ENCODE measurements at regions not wholly inside any gene's neighbourhood (a gene's known extent, or its start where the extent isn't known, plus 50 kb on each side); places are given as distances from the start of the nearest gene placed in this dataset.

- Histone ChIP-seq H3K4me1 (ENCODE audit: insufficient read depth, low read length) (no peaks in the 10 kb centered on the region), H3K9me3 (ENCODE audit: control insufficient read depth in 1 of 2, insufficient read depth in 1 of 2, low read length in 2 of 2) (peaks cover 0 to 3% of the 10 kb centered on the region in 2 experiments), H3K27ac (ENCODE audit: low read depth in 1 of 2, low read length in 2 of 2) (no peak overlapping the region), H3K36me3 (ENCODE audit: insufficient read depth, low read length) (no peaks in the 10 kb centered on the region), H3K4me3 (ENCODE audit: low read length) (no peak overlapping the region), H3K27me3 (ENCODE audit: control insufficient read depth in 1 of 2, insufficient read depth in 2 of 2, low read length in 2 of 2) (no peaks in the 10 kb centered on the region)
- ATAC-seq (ENCODE audit: poor library complexity) (no peak), DNase-seq (no peak)
- Mint-ChIP-seq H3K9me3 (peaks cover 7% of the 10 kb centered on the region), H3K4me3 (no peak overlapping the region), H3K4me1 (ENCODE audit: low read depth) (no peaks in the 10 kb centered on the region), H3K36me3 (ENCODE audit: low read depth) (no peaks in the 10 kb centered on the region), H3K27ac (no peak overlapping the region), H3K27me3 (no peaks in the 10 kb centered on the region)
- ChIA-PET CTCF (no interaction called here), POLR2A (no interaction called here)
- TF ChIP-seq CTCF (IDR thresholded peaks at IDR 0.05): no peak
- intact Hi-C loops (cut with DNase I, micrococcal nuclease): no loop called here
These were observed 457.4 kb downstream of the FOXG1 start for GRCh38 chr14:29223947-29224346.

- Mint-ChIP-seq H3K4me1 (ENCODE audit: low read depth) (no peaks in the 10 kb centered on the region), H3K27me3 (no peaks in the 10 kb centered on the region), H3K4me3 (no peak overlapping the region), H3K27ac (no peak overlapping the region), H3K9me3 (peaks cover 4% of the 10 kb centered on the region), H3K36me3 (ENCODE audit: low read depth) (no peaks in the 10 kb centered on the region)
- H3K36me3 ChIP-seq (ENCODE audit: insufficient read depth, low read length): no peaks in the 10 kb centered on the region
- no peak overlapping the region for H3K4me3 ChIP-seq (ENCODE audit: low read length)
- CTCF ChIA-PET: no interaction called here
- no peaks in the 10 kb centered on the region for H3K4me1 ChIP-seq (ENCODE audit: insufficient read depth, low read length)
- TF ChIP-seq CTCF (IDR thresholded peaks at IDR 0.05): no peak
- ATAC-seq (ENCODE audit: poor library complexity) (no peak), DNase-seq (no peak)
- no peak overlapping the region for H3K27ac ChIP-seq (ENCODE audit: low read depth in 1 of 2, low read length in 2 of 2)
- peaks cover 0 to 3% of the 10 kb centered on the region in 2 experiments for H3K9me3 ChIP-seq (ENCODE audit: control insufficient read depth in 1 of 2, insufficient read depth in 1 of 2, low read length in 2 of 2)
- no peaks in the 10 kb centered on the region for H3K27me3 ChIP-seq (ENCODE audit: control insufficient read depth in 1 of 2, insufficient read depth in 2 of 2, low read length in 2 of 2)
- intact Hi-C loops (cut with DNase I, micrococcal nuclease): no loop called here
- POLR2A ChIA-PET: no interaction called here
These were observed 461.0 kb downstream of the FOXG1 start for GRCh38 chr14:29227631-29228030.

GRCh38 chr14:29232153-29232552, 465.6 kb downstream of the FOXG1 start:
- Mint-ChIP-seq H3K9me3 (peaks cover 2% of the 10 kb centered on the region), H3K27me3 (no peaks in the 10 kb centered on the region), H3K4me3 (no peak overlapping the region), H3K27ac (no peak overlapping the region), H3K4me1 (ENCODE audit: low read depth) (no peaks in the 10 kb centered on the region), H3K36me3 (ENCODE audit: low read depth) (no peaks in the 10 kb centered on the region)
- no peaks in the 10 kb centered on the region for H3K27me3 ChIP-seq (ENCODE audit: control insufficient read depth in 1 of 2, insufficient read depth in 2 of 2, low read length in 2 of 2)
- no peak overlapping the region for H3K4me3 ChIP-seq (ENCODE audit: low read length)
- CTCF ChIA-PET: no interaction called here
- no peak for ATAC-seq (ENCODE audit: poor library complexity)
- peaks cover 0 to under 1% of the 10 kb centered on the region in 2 experiments for H3K9me3 ChIP-seq (ENCODE audit: control insufficient read depth in 1 of 2, insufficient read depth in 1 of 2, low read length in 2 of 2)
- POLR2A ChIA-PET: no interaction called here
- intact Hi-C loops (cut with DNase I, micrococcal nuclease): no loop called here
- no peaks in the 10 kb centered on the region for H3K4me1 ChIP-seq (ENCODE audit: insufficient read depth, low read length)
- no peak overlapping the region for H3K27ac ChIP-seq (ENCODE audit: low read depth in 1 of 2, low read length in 2 of 2)
- TF ChIP-seq CTCF (IDR thresholded peaks at IDR 0.05): no peak
- DNase-seq: no peak
- no peaks in the 10 kb centered on the region for H3K36me3 ChIP-seq (ENCODE audit: insufficient read depth, low read length)
